ENCODE measurements at regions not wholly inside any gene's neighbourhood (a gene's known extent, or its start where the extent isn't known, plus 50 kb on each side); places are given as distances from the start of the nearest gene placed in this dataset.

DNA sequence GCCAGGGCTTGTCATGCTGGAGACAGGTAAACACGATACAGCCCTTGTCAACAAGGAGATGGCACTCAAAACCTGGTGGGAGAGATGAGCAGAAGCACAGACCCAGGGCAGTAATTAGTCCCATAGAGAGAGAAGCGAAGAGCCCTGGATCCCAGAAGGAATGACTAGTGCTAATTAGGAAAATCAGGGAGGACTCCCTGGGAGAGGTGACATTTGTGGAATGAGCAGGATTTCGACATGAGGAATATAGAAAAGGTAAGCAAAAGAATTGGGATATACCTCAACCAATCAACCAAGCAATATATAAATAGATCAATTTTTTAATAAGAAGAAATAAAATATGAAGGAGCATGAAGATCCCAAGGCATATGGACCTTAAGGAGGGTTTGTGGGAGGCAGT, 98.5 kb upstream of the GJB5 start:
- DNase-seq (ENCODE audit: low spot score), result no peak

GRCh38 chr1:34656731-34657130, 98.1 kb upstream of the GJB5 start:
- DNase-seq (ENCODE audit: low spot score), result no peak

DNA sequence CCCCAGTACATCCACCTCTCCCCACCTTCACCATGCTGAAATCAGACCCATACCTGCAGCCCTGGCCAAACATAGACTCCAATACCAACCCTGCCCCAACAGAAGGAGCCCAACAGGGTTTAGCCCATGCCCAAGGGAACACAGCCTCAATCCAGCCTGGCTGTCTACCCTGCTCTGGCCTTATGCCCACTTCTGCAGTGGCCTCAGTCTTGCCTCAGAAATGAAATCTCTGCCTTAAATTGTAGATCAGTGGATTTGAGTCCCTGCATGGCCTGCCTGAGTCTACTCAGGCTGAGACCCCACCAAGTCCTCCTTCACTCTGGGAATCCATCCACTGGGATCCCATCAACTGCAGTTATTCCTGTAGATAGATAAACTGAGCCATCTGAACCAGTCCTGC, 97.6 kb upstream of the GJB5 start:
- no peak for DNase-seq (ENCODE audit: low spot score)

DNA sequence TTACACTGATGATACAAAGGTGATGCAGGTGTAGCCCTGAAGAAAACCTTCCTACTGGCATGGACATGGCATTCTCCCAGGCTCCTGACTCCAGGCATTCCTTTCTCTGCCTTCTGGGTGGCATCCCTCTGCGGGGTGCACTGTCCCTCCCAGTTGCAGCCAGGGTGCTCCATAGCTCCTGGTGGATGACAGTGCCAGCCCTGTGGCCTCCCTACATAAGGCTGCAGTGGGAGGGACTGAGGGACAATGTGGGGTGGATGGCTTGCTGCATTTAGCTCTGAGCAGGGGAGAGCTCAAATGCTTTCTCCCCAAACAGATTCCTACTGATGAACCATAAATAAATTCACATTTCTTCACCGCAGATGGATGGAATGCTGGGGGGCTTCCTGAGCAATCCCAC, 97.0 kb upstream of the GJB5 start:
- DNase-seq (ENCODE audit: low spot score), result no peak

- peak; percentile 45 for DNase-seq (ENCODE audit: low spot score)
These were observed 91.8 kb upstream of the GJB5 start for GRCh38 chr1:34663031-34663430.

- DNase-seq (ENCODE audit: low spot score), result no peak
These were observed 86.8 kb upstream of the GJB5 start for GRCh38 chr1:34668063-34668462.

DNA sequence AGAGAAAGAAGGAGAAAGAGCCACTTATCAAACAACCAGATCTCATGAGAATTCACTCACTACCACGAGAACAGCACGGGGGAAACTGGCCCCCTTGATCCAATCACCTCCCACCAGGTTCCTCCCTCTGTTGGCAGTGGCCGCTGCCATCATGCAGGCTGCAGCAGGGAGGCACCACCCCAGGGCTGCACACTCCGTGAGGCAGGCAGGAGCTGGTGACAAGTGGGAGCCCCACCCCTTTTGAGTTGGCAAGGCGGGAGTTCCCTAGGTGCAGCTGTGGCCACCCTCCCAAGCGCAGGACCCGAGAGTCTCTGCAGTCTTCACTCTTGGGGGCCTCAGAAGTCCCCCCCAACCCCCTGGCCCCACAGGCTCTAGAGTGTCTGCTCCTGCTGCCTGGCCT, 83.9 kb upstream of the GJB5 start:
- DNase-seq (ENCODE audit: low spot score), result no peak

DNA sequence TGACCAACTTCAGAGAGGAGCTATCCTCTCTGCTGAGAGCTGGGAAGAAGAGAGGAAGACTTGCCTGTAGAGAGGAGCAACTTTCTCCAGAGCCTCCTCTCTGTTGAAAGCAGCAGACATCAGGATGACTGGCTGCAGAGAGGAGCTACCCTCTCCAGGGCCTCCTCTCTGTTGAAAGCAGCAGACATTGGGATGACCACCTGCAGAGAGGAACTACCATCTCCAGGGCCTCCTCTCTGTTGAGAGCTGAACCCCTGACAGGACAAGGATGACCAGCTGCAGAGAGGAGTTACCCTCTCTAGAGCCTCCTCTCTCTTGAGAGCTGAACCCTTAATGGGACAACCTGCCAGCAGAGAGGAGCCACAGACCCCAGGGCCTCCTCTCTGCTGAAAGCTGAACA, 83.0 kb upstream of the GJB5 start:
- DNase-seq (ENCODE audit: low spot score), result no peak

DNA sequence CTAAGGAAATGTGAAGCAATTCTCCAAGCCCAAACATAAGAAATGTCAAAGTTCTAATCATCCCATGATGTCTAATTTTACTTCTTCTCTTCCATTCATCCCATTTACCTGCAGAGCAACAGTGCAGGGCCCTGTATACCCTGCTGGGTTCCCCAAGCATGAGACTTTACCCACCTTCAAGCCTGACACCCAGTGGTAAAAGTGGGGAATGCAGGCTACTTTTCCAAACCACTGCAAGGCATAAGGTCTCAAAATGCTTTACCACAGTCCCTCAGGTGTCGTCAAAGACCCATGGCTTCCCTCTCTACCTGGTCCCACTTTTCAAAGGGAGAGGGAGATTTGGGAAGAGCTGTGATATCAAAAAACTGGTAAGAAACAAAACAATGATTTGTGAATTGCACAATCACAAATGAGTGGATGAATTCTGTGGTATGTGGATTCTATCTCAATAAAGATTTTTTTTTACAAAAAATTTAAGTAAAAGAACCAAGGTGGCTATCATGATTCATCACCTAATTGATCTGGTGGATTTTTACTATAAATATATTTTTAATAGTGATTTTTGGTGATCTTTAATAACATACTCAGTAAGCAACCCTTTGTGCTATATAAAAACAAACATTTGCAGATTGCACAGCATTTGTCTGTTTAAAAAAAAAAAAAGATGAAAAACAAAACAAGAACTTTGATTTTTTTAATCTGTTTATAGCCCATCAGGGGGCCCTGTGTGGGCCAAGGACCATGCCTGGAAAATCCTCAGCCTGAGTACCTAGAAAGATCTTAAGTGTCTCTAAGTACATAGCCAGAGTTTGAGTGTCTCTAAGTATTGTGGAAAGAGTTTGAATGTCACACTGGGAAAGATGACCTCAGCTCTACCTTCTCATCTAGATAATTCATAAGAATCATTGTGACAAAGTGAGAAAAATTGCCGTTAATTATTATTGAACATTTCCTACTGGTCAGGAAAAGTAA, 73.1 kb upstream of the GJB5 start:
- peak; percentile 15 for DNase-seq (ENCODE audit: low spot score)

DNA sequence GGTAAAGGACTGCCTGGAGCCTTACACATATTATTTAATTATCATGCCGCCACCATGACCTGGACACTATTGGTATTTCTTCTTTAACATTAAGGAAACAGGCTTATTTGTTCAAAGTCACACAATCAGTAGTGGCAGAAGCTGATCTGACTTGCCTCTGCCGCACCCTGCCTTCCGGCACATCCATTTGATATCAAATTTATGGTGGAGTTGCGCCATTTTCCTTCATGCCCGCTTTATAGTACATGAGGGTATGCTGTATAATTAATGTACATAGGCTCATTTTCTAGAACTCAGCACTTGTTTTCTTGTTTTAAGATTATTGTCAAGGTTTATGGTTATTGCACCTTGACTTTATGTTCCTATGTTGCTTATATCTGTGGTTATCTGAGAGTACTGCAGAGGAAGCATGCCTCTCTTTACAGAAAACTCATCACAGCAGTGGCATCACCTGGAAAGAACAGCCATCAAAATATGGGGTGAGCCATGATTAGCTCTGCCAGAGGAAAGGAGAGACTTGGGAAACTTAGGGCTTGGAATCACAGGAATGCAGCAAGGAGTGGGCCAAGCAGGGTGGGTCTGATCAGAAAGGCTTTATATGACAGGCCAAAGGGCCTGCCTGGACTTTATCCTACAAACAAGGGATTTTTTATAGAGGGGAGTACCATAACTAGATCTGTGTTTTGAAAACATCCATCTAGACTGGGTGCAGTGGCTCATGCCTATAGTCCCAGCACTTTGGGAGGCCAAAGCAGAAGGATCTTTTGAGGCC, 72.2 kb upstream of the GJB5 start:
- no peak for DNase-seq (ENCODE audit: low spot score)

- no peak for DNase-seq (ENCODE audit: low spot score)
These were observed 71.2 kb upstream of the GJB5 start for GRCh38 chr1:34683616-34684015.

- DNase-seq (ENCODE audit: low spot score), result no peak
These were observed 70.6 kb upstream of the GJB5 start for GRCh38 chr1:34684266-34684665.

- no peak for DNase-seq (ENCODE audit: low spot score)
These were observed 69.6 kb upstream of the GJB5 start for GRCh38 chr1:34685225-34685624.

GRCh38 chr1:34686531-34686930, 68.3 kb upstream of the GJB5 start:
- no peak for DNase-seq (ENCODE audit: low spot score)

GRCh38 chr1:34688006-34688741, 66.7 kb upstream of the GJB5 start:
- DNase-seq (ENCODE audit: low spot score), result no peak

- DNase-seq (ENCODE audit: low spot score), result no peak
These were observed 64.6 kb upstream of the GJB5 start for GRCh38 chr1:34690269-34690668.

- no peak for DNase-seq (ENCODE audit: low spot score)
These were observed 61.8 kb upstream of the GJB5 start for GRCh38 chr1:34693081-34693480.

GRCh38 chr1:34694383-34694782, 60.5 kb upstream of the GJB5 start:
- no peak for DNase-seq (ENCODE audit: low spot score)

DNA sequence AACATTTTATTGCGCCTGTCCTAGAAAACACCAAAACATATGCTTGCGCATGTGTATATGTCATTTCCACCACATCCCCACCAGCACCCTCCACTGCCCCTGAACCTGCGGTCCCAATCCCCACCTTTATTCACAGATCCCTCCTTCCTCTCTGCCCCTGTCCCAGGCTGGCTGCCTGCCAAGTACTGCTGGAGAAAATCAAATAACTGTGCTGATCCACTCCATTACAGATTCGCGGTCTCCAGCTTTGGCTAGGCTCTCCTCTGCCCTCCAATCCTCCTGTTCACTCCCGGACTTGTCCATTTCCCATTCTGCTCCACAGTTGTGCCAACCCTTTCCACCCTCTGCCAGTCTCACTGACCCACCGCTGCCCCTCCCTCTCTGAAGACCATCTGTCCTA, 59.3 kb upstream of the GJB5 start:
- DNase-seq (ENCODE audit: low spot score), result no peak

GRCh38 chr1:34696230-34696629, 58.6 kb upstream of the GJB5 start:
- no peak for DNase-seq (ENCODE audit: low spot score)

- DNase-seq (ENCODE audit: low spot score), result no peak
These were observed 57.9 kb upstream of the GJB5 start for GRCh38 chr1:34696981-34697380.

DNA sequence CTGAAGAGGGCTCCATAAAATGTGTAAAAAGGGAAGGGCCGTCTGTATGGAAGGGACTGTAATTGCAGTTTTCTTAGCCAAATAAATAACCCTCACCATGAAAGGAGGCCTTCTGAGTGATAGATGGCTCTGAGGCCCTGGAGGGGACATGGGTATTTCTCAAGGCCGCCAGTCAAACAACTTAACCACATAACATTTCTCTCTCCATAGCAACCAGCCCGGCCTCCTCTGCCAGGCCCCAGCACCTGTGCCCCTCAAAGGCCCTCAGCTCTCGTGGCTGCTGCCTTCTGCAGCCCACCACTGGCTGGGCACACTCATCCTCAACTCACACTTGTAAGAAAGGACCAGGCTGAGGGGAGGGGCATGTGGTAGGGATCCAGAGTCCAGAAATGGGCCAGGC, 57.0 kb upstream of the GJB5 start:
- no peak for DNase-seq (ENCODE audit: low spot score)
